ENCODE measurements at regions not wholly inside any gene's neighbourhood (a gene's known extent, or its start where the extent isn't known, plus 50 kb on each side); places are given as distances from the start of the nearest gene placed in this dataset.

GRCh38 chr2:207434306-207434705 is 95.5 kb upstream of the CREB1 start:
- TF ChIP-seq POLR2A (IDR thresholded peaks at IDR 0.05) (no peak), CTCF (IDR thresholded peaks at IDR 0.05) (no peak)

All from lower leg skin (tissue), 3 donors.